ENCODE measurements at regions not wholly inside any gene's neighbourhood (a gene's known extent, or its start where the extent isn't known, plus 50 kb on each side); places are given as distances from the start of the nearest gene placed in this dataset.

DNA sequence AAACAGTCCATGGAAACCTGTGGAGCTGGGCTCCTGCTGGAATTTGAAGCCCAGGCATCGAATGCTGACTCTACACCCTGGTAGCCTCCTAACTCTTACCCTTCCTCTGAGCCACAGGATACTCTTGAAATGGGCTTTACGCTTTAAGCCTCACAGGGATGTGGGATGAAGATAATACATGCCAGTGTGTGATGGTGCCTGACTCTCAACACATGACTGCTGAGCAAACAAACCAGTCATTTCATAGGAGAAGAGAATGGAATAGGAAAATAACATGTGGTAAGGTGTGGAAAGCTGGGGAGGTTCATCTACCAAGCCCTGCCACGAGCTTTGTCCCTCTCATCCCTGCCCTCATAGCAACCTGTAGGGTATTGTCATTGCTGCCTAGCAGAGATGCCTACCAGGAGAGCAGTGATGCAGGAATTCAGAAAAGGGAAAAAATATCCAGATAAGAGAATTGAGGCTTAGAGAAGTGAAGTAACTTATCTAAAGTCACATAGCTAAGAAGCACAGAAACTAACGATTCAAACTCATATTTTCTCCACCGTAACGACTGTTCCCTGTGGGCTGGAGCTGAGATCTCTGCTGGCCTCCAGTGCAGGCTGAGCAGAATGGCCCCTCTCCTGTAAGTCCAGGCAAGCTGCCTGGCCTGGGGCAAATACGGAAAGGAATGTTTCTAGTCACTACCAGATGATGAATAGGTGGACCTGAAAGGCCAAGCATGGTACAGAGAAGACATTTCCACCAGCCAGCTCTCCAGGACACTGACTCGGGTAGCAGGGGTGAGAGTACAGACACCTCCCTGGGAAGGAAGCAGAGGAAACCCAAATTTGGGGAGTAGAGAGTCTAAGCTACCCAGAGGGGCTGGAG is 90.2 kb upstream of the DUSP5 start:
- no peaks in the 10 kb centered on the region for H3K36me3 Mint-ChIP-seq (ENCODE audit: insufficient read depth)
- H3K4me3 Mint-ChIP-seq (ENCODE audit: low read depth) = no peak overlapping the region
- TF ChIP-seq, protein P1, sequence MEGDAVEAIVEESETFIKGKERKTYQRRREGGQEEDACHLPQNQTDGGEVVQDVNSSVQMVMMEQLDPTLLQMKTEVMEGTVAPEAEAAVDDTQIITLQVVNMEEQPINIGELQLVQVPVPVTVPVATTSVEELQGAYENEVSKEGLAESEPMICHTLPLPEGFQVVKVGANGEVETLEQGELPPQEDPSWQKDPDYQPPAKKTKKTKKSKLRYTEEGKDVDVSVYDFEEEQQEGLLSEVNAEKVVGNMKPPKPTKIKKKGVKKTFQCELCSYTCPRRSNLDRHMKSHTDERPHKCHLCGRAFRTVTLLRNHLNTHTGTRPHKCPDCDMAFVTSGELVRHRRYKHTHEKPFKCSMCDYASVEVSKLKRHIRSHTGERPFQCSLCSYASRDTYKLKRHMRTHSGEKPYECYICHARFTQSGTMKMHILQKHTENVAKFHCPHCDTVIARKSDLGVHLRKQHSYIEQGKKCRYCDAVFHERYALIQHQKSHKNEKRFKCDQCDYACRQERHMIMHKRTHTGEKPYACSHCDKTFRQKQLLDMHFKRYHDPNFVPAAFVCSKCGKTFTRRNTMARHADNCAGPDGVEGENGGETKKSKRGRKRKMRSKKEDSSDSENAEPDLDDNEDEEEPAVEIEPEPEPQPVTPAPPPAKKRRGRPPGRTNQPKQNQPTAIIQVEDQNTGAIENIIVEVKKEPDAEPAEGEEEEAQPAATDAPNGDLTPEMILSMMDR (IDR thresholded peaks at IDR 0.05; ENCODE audit: unreplicated experiment) = no peak
- no peaks in the 10 kb centered on the region for H3K9me3 Mint-ChIP-seq (ENCODE audit: low read depth)
- H3K27me3 Mint-ChIP-seq = no peaks in the 10 kb centered on the region
- DNase-seq (ENCODE audit: low spot score, unreplicated experiment) = no peak
- peaks cover 17% of the 10 kb centered on the region for H3K4me1 Mint-ChIP-seq (ENCODE audit: low read depth)
- peak overlapping the region; percentile 2 for H3K27ac Mint-ChIP-seq

DNA sequence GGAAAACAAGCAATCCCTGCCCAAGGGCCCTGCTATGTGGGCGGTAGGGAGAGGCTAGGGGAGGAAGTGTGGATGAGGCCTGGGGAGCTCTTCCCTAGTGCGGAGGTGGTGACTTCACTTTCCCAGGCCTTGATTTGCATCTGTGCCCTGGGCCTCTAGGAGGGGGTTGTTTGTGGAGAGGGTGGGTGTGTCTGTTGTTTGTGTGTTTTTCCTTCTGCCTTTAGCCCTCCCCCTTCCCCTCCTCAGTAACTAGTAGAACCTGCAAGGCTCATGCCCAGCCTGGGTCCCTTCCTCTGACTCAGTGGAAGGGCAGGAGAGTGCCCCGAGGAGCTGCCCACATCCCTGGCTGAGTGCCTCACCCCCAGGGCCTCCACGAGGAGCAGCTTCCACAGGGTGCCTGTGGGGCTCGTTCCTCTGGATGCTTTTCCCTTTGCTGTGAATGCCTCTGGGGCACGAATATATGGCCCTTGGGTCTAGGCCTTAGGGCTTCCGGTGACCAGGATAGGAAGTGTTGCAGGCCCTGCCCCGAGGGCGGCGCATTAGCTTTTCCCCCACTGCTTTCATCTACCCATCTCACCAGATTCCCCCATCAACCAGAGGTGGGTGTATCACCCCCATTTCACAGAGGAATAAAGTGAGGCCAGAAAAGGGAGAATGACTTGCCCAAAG is 89.4 kb upstream of the DUSP5 start:
- no peaks in the 10 kb centered on the region for H3K27me3 Mint-ChIP-seq
- H3K4me3 Mint-ChIP-seq (ENCODE audit: low read depth) = no peak overlapping the region
- DNase-seq (ENCODE audit: low spot score, unreplicated experiment) = no peak
- H3K27ac Mint-ChIP-seq = no peak overlapping the region
- peaks cover 18% of the 10 kb centered on the region for H3K4me1 Mint-ChIP-seq (ENCODE audit: low read depth)
- TF ChIP-seq, protein P1 (IDR thresholded peaks at IDR 0.05; ENCODE audit: unreplicated experiment) = no peak
- H3K36me3 Mint-ChIP-seq (ENCODE audit: insufficient read depth) = no peaks in the 10 kb centered on the region
- H3K9me3 Mint-ChIP-seq (ENCODE audit: low read depth) = no peaks in the 10 kb centered on the region

DNA sequence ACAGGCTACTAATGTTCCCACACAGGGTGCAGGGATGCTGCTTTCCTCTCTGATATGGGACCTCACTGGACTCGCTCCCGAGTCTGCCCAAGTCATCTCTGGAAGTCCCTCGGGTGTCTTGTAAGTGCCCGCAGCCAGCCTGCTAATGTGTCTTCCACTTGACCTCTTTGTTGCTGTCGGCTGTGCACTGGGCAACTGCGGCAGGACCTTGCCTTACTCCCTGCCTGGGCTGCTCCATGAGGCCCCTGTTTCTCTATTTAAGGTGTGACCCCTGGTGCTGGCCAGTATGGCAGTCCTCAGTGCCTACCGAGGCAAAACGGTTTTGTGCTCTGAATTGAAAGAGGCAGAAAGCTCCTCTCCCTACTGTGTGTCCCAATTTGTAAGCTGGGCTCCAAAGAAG is 88.8 kb upstream of the DUSP5 start:
- Mint-ChIP-seq H3K9me3 (ENCODE audit: low read depth) (no peaks in the 10 kb centered on the region), H3K27ac (no peak overlapping the region), H3K4me1 (ENCODE audit: low read depth) (peaks cover 19% of the 10 kb centered on the region), H3K4me3 (ENCODE audit: low read depth) (no peak overlapping the region), H3K36me3 (ENCODE audit: insufficient read depth) (no peaks in the 10 kb centered on the region), H3K27me3 (no peaks in the 10 kb centered on the region)
- no peak for DNase-seq (ENCODE audit: low spot score, unreplicated experiment)
- TF ChIP-seq, protein P1 (IDR thresholded peaks at IDR 0.05; ENCODE audit: unreplicated experiment) = no peak

DNA sequence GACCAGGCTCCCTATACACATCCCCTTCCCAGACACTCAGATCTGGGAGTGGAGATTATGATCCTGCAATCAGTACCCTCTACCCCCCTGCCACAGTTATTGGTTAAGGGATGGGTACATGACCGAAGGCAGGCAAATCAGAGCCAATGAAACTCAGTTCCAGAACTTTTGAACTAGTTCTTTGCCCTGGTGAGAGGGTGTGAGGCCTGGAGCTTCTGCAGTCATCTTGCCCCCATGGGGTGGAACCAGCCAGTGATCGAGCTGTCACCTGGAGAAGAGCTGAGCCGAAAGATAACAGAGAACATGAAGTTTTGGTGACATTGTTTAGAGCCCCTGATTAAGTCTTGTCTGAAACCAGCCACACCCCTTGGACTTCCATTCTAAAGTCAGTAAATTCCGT is 88.2 kb upstream of the DUSP5 start:
- H3K9me3 Mint-ChIP-seq (ENCODE audit: low read depth) = no peaks in the 10 kb centered on the region
- H3K4me1 Mint-ChIP-seq (ENCODE audit: low read depth) = peaks cover 22% of the 10 kb centered on the region

DNA sequence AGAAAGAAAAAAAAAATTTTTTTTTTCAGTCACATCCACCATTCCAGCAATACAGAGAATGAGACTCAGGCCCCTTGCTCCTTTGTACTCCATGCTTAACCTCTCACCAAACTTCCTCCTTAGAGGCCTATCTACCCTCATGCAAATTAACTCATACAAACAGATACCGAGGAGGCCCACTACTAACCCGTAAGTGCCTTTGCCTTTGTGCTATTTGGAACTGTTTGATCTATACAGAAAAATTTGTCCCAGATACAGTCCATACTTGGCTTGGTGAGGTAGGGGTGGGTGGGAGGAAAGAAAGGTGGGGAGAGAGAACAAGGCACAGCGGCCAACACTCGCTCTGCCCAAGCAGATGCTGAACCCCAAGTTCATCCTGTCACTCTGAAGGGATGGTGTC is 87.8 kb upstream of the DUSP5 start:
- H3K9me3 Mint-ChIP-seq (ENCODE audit: low read depth) = no peaks in the 10 kb centered on the region
- peaks cover 22% of the 10 kb centered on the region for H3K4me1 Mint-ChIP-seq (ENCODE audit: low read depth)
- H3K36me3 Mint-ChIP-seq (ENCODE audit: insufficient read depth) = no peaks in the 10 kb centered on the region
- H3K27ac Mint-ChIP-seq = no peak overlapping the region
- no peak for DNase-seq (ENCODE audit: low spot score, unreplicated experiment)
- H3K4me3 Mint-ChIP-seq (ENCODE audit: low read depth) = no peak overlapping the region
- no peaks in the 10 kb centered on the region for H3K27me3 Mint-ChIP-seq
- TF ChIP-seq, protein P1 (IDR thresholded peaks at IDR 0.05; ENCODE audit: unreplicated experiment) = no peak

More for the DNA sequence above, 88.2 kb upstream of the DUSP5 start:
- DNase-seq (ENCODE audit: low spot score, unreplicated experiment) = no peak
- Mint-ChIP-seq H3K27ac (no peak overlapping the region), H3K27me3 (no peaks in the 10 kb centered on the region), H3K4me3 (ENCODE audit: low read depth) (no peak overlapping the region), H3K36me3 (ENCODE audit: insufficient read depth) (no peaks in the 10 kb centered on the region)
- TF ChIP-seq, protein P1 (IDR thresholded peaks at IDR 0.05; ENCODE audit: unreplicated experiment) = no peak
